DMS153 treated with DMSO at 0.1 percent for 48 hours (cell line): ENCODE measurements at regions not wholly inside any gene's neighbourhood (a gene's known extent, or its start where the extent isn't known, plus 50 kb on each side); places are given as distances from the start of the nearest gene placed in this dataset.

Experiments
- DNase-seq: peaks from one replicate; lab custom pipeline; 2025; ENCODE audit not compliant: unreplicated experiment; lab: John Stamatoyannopoulos, UW

DNA sequence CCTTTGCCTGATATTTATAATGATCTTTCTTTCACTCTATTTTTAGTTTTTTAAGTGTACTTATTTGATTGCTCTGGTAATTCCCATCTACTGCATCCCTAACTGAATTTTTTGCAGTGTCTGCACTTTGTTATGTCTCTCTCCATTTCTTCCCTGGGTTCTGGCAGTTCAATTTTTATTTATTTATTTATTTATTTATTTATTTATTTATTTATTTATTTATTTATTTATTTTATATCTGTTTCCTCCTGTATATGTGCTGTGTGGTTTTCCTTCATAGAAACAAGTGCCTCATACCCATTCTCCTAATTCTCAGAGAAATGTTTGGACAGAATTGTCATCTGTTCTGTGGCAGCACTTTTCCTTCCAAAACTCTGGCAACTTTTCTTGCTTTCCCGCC, 2370.8 kb upstream of the WWC1 start:
- DNase-seq, result no peak

DNA sequence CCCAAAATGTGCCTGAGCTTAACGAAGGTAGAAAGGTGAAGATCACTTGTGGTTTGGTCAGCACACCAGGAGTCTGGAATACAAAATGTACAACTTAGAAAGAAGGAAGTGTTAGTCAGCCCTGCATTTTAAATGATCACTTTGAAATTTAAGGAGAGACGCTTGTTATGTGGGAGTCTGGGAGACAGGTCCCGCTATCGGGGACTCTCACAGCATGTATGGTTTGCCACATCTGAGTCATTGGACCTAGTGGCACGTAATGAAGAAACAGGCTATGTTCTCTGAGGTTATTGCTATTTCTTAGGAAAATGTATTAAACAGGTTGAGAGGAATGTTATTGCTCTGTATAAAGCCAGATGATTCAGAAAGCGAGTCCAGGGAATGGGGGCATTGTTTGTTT, 2362.5 kb upstream of the WWC1 start:
- DNase-seq, result no peak

DNA sequence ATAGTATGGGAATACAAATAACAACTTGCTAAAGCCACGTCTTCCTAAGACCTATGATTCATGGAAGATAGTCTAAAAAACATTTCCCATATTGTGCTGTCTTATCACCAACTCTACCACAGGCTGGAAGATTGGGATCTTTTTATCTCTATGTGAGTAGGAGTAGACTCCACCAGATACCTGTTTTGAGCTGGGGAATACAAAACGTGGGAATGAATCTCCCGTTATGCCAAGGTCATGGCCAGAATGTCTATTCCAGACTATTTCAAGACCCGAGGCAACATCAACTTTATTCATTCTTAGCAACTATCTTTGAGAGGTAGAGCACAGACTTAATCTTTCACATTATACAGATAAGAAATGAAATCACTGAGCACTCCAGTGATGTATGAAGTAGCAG, 2350.9 kb upstream of the WWC1 start:
- DNase-seq, result no peak

DNA sequence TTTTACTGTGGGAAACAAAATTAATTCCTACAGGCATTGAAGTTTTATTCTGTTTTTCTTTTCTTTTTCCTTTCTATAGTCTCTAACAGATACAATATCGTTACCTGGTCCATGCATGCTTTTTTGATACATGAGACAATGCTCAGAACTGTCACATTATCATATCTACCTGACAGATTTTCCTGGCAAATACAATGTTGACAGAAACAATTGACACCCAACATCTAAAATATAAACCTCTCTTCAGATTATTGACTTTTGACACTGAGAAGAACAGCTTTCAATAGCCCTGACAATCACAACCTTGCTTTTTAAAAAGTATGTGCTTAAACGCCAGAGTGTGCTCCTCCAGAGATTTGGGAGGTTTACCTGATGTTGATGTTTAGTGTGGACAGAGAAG, 2334.6 kb upstream of the WWC1 start:
- no peak for DNase-seq

DNA sequence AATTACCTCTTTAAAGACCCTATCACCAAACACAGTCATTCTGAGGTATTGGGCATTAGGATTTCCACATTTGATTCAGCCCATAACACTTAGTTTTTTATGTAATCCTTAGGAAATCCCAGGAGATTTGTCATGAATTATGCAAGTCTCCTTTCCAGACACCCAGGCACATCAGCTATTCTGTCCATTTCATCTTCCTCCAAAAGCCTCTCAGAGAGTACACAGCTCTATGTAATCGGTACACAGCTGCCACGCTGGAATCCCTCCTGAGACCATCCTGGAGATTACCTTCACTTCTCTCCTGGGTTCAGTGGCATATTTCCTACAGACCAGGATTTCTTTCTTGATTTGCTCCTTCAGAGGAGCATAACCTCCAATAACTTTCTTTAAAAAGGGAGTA, 2309.8 kb upstream of the WWC1 start:
- no peak for DNase-seq

DNA sequence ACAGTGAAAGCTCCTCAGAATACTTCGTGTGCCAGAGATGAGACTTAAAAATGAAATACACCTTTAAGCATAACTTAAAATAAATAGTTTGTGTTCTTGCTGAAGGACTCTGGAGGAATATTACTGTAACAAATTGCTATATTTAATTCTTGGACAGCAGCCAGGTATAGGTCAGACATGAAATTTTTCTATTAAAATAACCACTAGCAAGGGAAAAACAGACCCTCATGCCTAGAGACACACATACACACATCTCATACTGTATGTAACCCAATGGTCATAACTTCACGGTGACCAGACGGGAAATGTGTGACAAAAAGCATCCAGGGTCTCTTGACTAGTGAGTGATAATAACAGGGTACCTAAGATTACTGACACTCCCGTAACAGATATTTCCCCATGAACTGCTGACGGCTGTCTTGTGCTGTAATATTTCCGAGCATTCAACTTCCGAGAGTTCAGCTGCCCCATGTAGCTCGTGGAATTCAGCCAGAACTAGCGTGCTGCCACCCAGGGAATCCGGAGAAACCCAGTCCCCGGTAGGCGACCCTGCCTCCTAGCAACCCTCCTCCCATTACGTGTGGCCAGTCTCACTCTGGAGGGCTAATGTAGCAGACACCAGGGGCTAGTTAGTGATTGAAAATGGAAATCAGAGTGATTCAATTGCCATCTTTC, 2295.1 kb upstream of the WWC1 start:
- DNase-seq, result no peak

DNA sequence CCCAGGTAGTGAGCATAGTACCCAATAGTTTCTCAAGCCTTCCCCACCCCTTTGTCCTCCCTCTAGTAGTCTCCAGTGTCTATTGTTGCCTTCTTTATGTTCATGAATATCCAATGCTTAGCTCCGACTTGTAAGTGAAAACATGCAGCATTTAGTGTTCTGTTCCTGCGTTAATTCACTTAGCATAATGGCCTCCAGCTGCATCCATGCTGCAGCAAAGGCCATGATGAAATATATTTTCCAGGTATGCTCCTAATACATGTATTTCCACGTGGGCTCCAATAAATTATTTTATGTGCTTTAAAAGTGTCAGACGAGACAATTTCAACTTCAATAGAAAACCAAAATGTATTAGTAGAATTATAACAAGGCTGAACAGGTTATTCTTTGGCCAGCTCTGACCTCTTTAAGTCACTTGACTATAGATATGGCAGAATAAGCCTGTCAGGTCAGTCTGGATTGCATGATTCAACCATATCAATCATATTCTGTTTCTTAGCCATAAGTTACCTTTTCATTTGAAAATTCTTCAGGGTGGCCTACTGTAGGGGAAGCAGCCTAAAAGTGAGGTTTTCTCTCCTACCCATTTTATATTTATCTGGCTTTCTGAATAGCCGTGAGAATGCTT, 2291.6 kb upstream of the WWC1 start:
- DNase-seq, result no peak

DNA sequence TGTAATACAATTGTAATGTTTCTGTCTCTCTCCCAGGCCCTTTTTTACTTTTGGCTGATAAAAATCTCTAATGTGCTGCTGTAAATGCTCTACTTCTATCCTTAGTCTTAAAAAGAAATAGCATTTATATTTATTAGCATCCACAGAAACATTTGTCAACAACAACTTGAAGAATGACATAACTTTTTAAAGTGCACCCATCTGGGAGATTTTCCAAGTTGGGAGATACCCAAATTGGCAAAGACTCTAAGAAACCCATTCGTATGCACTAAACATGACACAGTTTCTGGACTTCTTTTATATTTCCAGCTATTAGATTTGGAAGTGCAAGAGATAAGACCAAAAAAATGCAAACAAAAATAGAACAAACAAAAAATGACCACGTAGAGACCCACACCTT, 2287.4 kb upstream of the WWC1 start:
- DNase-seq, result no peak

DNA sequence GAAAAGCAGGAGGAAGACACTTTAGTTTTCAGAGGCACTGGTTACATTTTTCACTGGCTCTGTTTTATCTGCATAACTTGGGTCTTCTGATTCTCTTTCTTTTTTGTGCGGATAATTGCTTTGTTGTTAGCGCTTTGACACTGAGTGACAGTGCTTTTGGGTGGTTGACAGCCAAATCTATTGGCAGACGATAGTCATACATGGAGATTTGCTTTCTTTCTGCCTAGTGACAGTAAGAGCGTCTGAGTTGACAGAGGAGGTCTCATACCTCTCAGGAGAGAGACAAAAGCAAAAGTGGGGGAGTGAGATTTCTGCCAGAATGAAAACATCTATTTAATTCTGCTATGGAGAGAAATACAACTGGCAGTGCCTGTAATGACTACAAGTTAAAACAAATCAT, 2278.0 kb upstream of the WWC1 start:
- DNase-seq, result no peak

DNA sequence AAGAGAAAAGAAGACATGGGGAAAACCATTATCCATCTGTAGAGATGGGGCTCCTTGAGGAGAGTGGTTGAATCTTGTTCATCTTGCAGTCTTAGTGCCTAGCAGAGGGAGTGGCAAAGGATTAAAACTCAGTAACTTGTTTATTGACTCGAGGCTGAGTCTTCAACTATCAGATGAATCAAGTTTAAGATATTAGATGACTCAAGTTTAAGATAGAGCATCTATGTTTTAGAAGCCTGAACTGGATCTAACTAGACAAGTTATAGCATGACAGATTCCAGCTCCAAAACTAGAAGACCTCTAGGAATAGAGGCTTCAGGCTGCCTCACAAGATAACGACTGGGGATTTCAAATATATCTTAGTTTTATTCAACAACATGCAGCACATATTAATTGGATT, 2277.2 kb upstream of the WWC1 start:
- no peak for DNase-seq

DNA sequence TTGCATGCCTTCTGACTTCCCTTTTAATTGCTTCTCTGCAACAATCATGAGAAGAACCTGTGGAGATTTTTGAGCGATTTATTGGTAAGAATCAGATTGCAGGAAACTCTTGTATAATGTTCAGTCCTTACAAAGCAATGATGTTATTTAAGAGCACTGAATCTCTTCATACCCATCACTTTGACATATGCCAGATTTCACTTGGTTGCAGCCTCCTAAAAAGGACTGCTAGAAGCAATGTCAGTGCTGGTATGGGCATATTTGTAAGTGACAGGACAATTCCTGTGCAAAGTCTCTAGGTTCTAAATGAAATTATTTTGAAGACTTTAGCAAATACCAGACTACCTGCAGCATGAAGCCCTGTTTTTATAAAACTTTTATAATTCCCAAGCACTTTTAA, 2272.7 kb upstream of the WWC1 start:
- no peak for DNase-seq

DNA sequence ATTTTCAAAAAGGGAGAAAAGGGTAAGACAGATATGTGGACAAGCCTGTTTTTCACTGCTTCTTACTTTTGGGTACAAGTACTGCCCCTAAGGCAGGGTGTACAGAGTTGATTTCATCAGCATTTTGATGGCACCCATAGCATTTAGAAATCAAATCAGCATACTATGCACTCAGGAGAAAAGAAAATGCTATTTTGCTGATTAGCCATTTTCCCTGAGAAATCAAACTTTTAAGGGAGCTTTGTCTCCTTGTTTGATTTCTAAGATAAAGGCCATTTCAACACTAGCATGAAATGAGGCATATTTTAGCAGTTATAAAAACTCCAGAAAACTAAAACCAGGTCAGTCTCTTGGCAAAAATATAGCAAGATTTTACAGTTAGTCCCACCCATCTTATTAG, 2269.4 kb upstream of the WWC1 start:
- DNase-seq, result no peak

DNA sequence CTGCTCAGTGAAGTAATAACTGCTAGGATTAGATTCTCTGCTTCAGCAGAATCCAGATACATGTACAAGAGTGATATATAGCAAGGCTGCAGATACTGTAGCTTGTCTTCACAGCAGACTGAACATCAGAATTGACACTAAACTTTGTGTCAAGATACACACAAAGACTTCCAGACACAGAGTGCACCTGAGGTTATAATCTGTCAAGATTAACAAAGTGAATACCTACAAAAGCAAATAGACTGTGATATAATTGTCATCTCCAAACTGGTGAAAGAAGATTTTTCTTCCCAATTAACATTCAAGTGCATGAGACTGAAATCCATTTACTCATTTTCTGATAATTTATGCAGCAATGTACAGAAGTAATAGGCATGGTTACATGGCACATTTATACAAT, 2266.5 kb upstream of the WWC1 start:
- DNase-seq, result no peak

DNA sequence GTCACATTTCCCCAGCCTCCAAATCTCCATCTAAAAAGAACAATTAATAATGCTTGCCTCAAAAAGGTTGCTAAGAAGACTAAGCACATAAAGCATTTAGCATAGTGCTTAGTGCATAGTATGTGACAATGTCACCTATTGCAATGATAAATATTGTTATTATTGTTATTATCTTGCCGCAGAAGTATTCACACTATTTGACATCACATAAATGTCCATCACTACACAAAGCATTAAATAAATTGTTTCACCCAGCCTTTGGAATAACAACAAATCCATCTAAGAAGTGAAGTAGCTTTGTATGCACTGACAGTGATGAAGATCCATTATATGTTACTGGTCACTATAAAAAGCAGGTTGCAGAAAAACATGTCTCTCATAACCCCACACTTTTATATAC, 2263.9 kb upstream of the WWC1 start:
- DNase-seq, result no peak

DNA sequence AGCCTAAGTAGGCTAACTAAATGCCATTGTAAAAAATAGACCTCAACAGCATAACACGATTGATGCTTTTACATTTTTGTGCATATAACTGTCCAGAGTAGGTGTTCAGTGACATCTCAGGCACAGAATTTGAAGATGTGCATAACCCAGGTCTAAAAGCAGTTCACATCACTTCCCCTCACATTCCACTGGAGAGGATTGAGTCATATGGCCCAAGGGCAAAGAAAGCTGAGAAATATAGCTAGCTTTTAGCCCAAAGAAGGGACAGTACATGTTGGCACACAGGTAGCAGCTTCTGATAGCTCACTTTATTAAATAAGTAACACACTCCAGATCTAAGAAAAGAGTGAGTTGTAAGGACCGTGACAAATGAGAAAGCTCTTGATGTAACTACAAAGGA, 2259.5 kb upstream of the WWC1 start:
- DNase-seq, result no peak

DNA sequence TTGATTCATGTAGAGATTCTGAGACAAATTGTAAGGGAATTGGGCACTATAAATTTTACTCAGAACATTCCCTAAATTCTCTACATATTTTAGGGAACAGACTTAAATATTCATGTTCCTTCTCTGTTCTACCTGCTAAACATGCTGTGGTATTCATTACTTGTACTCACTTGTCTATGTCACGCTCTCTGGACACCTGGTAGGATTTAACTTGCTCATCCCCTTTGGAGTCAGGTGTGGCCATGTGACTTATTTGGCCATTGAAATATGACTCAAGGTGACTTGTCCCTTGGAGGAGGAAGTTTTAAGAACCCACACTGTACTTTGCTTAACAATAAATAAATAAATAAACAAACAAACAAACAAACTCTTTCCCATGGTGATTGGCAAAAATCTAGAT, 2258.8 kb upstream of the WWC1 start:
- DNase-seq, result no peak

DNA sequence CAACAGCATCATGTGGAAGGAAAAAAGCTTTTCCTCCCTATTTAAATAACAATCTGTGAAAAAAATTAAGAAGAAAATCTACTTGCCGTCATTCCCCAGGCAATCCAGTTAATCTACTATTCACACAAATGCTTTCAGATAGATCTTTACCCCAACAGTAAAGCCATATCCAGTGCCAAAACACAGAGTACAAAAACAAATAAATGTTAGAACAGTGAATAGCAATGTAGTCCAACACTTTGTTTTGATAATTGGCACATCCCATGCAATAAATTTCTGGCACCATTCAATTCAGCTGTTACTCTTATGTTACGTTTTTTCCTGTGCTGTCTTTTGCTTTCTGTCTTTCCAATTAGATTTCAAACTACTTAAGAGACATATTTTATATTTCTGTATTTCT, 2245.5 kb upstream of the WWC1 start:
- no peak for DNase-seq

DNA sequence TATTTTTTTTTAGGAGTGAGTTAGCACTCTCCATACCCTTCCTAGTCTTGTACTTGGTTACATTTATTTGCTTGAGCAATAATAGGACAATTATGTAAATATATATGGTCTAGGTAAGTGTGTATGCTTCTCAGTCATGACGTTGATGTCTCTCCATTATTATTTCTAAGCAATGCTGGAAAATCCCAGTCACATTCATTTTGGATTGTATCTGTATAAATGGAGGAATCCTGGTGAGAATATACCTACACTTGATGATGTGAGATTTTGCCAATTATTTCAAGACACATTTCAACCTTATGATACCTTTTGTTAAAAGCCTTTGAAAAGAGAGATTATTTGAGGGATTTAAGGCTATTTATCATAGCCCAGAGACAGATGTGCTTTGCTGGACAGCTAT, 2244.5 kb upstream of the WWC1 start:
- DNase-seq, result no peak

DNA sequence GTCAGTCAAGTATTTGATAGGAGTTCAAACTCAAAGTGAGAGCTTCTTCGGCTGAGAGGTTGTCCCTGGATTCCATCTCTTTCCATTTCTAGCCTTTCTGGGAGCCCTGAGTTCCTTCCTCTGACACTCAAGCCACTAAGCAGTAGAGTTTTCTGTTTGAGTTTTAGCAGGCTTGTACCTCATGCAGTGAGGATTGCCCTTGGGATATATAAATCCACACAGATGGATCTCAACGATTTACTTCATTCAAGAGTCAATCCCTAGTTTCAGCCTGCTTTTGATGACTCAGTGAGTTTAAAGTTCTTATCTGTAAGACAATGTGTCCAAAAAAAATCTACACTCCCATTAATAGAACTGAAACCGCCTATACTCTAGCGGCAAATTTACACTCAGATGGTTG, 2240.9 kb upstream of the WWC1 start:
- no peak for DNase-seq

DNA sequence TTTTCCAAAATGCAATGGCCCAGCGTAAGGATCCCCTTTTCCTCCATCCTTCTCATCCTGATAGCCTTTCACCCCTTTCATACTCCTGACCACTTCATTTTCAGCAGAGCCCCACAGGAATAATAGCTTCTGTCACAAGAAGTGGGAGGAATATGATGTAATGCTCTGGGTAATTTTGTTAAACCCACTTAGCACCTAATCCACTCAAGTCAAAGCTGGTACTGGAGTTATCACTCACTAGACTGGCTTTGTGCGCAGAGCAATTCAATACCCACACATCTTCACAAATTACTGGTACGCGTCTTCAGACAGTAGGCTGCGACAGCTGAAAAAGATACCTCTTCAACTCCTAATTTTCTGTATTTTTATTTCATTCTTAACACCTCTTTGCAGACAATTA, 2232.8 kb upstream of the WWC1 start:
- DNase-seq, result no peak

DNA sequence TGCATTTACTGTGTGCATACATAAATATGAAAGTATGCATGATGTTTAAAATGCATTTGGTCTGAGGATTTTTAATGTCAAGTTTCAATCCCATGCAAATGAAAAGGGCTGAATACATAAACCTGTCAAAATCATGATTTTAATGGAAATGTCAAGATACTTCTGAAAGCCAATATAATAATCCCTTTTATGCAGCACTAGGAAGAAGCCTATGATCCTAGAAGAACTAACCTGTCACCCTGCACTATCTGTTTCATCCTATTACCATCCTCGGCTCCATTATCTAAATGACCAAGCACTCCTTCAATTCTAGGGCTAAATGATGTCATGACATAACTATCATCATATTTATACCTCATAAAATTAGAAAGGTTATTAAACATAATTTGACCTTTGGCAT, 2229.4 kb upstream of the WWC1 start:
- no peak for DNase-seq

DNA sequence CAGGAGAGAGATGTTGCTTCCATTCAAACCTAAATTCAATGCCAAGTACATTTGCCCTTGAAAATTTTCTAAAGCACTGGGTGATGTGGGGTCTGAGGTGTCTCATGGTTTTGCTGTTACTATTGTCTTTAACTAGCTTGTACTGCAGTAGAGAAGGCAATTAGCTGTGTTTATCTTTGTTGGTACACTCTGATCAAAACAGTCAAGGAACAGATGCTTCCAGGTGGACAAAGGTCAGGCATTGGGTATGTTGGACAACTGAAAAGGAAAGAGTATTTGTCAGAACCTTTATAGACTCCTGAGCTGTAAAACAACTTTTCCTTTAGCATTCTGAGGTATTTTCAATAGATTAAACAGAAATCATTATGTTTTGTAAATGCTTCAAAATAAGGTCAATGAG, 2228.7 kb upstream of the WWC1 start:
- DNase-seq, result no peak

DNA sequence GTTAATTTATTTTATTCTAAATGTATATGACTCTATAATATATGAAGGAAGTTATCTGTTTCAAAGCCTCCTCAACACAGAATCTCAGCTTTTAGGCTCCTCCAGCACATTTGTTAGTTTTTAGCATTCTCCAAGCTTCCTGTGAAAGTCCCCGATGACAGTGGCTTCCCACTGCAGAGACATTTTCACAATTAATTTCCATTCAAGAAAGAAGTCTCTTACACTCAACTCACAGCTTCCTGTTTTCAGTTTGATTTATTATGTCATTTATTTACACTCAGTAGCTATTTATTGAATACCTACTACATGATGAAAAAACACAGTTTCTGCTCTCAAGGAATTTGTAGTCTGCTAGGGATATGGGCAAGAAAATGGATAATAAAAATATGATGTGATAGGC, 2228.2 kb upstream of the WWC1 start:
- no peak for DNase-seq
